Adrenal gland (tissue), 9 donors: ENCODE measurements at regions not wholly inside any gene's neighbourhood (a gene's known extent, or its start where the extent isn't known, plus 50 kb on each side); places are given as distances from the start of the nearest gene placed in this dataset.

Experiments
- DNase-seq, 7 donors: peaks; one replicate each; pipeline ENCODE4 v3.0.0-alpha.2; 2019 to 2020
- H3K27ac ChIP-seq, 5 donors: fragments of 200-600 bp; sonication (generic) in 4 of 5; 1 replicate in 3 of 5; 2 replicates in 2 of 5; pipeline versions ENCODE4 v1.5.1 to v1.8.0; 2016 to 2020; ENCODE audit warnings: mild to moderate bottlenecking in 1 of 5
- H3K27me3 ChIP-seq: fragments of 200-600 bp; 2 replicates; pipeline ENCODE4 v1.8.0; 2021
- H3K36me3 ChIP-seq, 2 donors: fragments of 200-600 bp; replicated peaks in 1 of 2; 1 replicate in 1 of 2; 2 replicates in 1 of 2; pipeline versions ENCODE4 v1.5.1 to v1.8.0; 2018 to 2022
- H3K4me1 ChIP-seq, 2 donors: fragments of 200-600 bp; replicated peaks in 1 of 2; 1 replicate in 1 of 2; 2 replicates in 1 of 2; pipeline versions ENCODE4 v1.5.1 to v1.8.0; 2018 to 2021
- H3K4me3 ChIP-seq, 4 donors: fragments of 200-600 bp; sonication (generic) in 3 of 4; one replicate each; pipeline ENCODE4 v1.5.1; 2016 to 2018
- H3K9me3 ChIP-seq, 3 donors: fragments of 200-600 bp; sonication (generic) in 1 of 3; replicated peaks in 1 of 3; 1 replicate in 2 of 3; 2 replicates in 1 of 3; pipeline versions ENCODE4 v1.5.1 to v1.8.0; 2016 to 2021
- CTCF ChIP-seq, 6 experiments: fragments of 450-650 bp in 4 of 6; fragments of 200-600 bp in 2 of 6; sonication (generic) in 1 of 6; IDR thresholded peaks; 1 replicate in 5 of 6; 2 replicates in 1 of 6; pipeline versions ENCODE4 v1.5.1 to v1.8.0; 2016 to 2021; ENCODE audit warnings: antibody characterized with exemption in 6 of 6, mild to moderate bottlenecking in 2 of 6, moderate library complexity in 1 of 6
- POLR2A ChIP-seq, 2 donors: fragments of 450-650 bp; IDR thresholded peaks; one replicate each; pipeline ENCODE4 v1.6.1; 2017; ENCODE audit warnings: antibody characterized with exemption in 2 of 2, mild to moderate bottlenecking in 2 of 2, moderate library complexity in 1 of 2
- WGBS, 4 donors: extraction: QIAGEN DNeasy Blood & Tissue Kit in 2 of 4; methylation state at CpG; one replicate each; pipeline versions ENCODE4 v1.1.5 to v1.1.7; 2013 to 2017; 5-methylcytosine and 5-hydroxymethylcytosine counted together
- intact Hi-C, 2 donors: fragments of 100-400 bp; cut with DNase I; formaldehyde crosslinking; loops; one replicate each; pipeline versions ENCODE4 v1.14.1 to v1.15.0; 2022 to 2023
- donor health status: healthy with polysubstance abuse.
- donor health status: Bipolar disorder and iron deficiency.
- donor health status: DM: yes; HTN: yes; CAD: no.
- donor health status: DM: no; HTN: no; CAD: no.
- donor health status: DM: no; HTN: no; CAD: no.

- intact Hi-C loops: no loop called here
- H3K27me3 ChIP-seq: no peaks in the 10 kb centered on the region
- no peaks in the 10 kb centered on the region for H3K9me3 ChIP-seq
- H3K36me3 ChIP-seq: no peaks in the 10 kb centered on the region
- WGBS, 4 donors: 33 to 51% (median 41%) methylated on average over 3 of the region's 3 CpGs
- H3K27ac ChIP-seq: peak overlapping the region in 1 of 5 donors; percentile 30
- H3K4me3 ChIP-seq: no peak overlapping the region
- H3K4me1 ChIP-seq: no peaks in the 10 kb centered on the region
- TF ChIP-seq POLR2A (IDR thresholded peaks at IDR 0.05) (no peak), CTCF (IDR thresholded peaks at IDR 0.05) (no peak)
- peak in 2 of 7 donors; percentile 8 to 21 for DNase-seq
These were observed 172.0 kb upstream of the CAMK1G start for GRCh38 chr1:209411491-209411929.

GRCh38 chr1:209412036-209412435 is 171.5 kb upstream of the CAMK1G start:
- TF ChIP-seq POLR2A (IDR thresholded peaks at IDR 0.05): no peak
- no peaks in the 10 kb centered on the region for H3K27me3 ChIP-seq
- DNase-seq: no peak
- H3K9me3 ChIP-seq: no peaks in the 10 kb centered on the region
- H3K4me3 ChIP-seq: no peak overlapping the region
- no peaks in the 10 kb centered on the region for H3K36me3 ChIP-seq
- intact Hi-C loops: no loop called here
- H3K27ac ChIP-seq: peak overlapping the region in 1 of 5 donors; percentile 52
- H3K4me1 ChIP-seq: no peaks in the 10 kb centered on the region

GRCh38 chr1:209412566-209412965 is 170.9 kb upstream of the CAMK1G start:
- no peaks in the 10 kb centered on the region for H3K36me3 ChIP-seq
- no peak for TF ChIP-seq CTCF (IDR thresholded peaks at IDR 0.05)
- no peak for TF ChIP-seq POLR2A (IDR thresholded peaks at IDR 0.05)
- intact Hi-C loops: no loop called here
- WGBS, 4 donors: 39 to 67% (median 48%) methylated on average over 1 of the region's 1 CpG
- no peak overlapping the region for H3K4me3 ChIP-seq
- no peak overlapping the region for H3K27ac ChIP-seq
- no peaks in the 10 kb centered on the region for H3K4me1 ChIP-seq
- no peaks in the 10 kb centered on the region for H3K27me3 ChIP-seq
- DNase-seq: no peak
- H3K9me3 ChIP-seq: no peaks in the 10 kb centered on the region

GRCh38 chr1:209413062-209413461 is 170.5 kb upstream of the CAMK1G start:
- no peaks in the 10 kb centered on the region for H3K36me3 ChIP-seq
- no peaks in the 10 kb centered on the region for H3K9me3 ChIP-seq
- no peak overlapping the region for H3K4me3 ChIP-seq
- H3K27ac ChIP-seq: no peak overlapping the region
- H3K27me3 ChIP-seq: no peaks in the 10 kb centered on the region
- no peaks in the 10 kb centered on the region for H3K4me1 ChIP-seq
- no peak for DNase-seq
- TF ChIP-seq CTCF (IDR thresholded peaks at IDR 0.05): no peak
- TF ChIP-seq POLR2A (IDR thresholded peaks at IDR 0.05): no peak
- 63 to 78% (median 73%) methylated on average over 3 of the region's 3 CpGs for WGBS, 4 donors
- intact Hi-C loops: no loop called here

- WGBS, 4 donors: 85 to 87% (median 86%) methylated on average over 8 of the region's 8 CpGs
- H3K27ac ChIP-seq: no peak overlapping the region
- no peaks in the 10 kb centered on the region for H3K36me3 ChIP-seq
- H3K4me3 ChIP-seq: no peak overlapping the region
- no peaks in the 10 kb centered on the region for H3K4me1 ChIP-seq
- H3K9me3 ChIP-seq: no peaks in the 10 kb centered on the region
- TF ChIP-seq CTCF (IDR thresholded peaks at IDR 0.05): no peak
- TF ChIP-seq POLR2A (IDR thresholded peaks at IDR 0.05): no peak
- intact Hi-C loops: no loop called here
- no peaks in the 10 kb centered on the region for H3K27me3 ChIP-seq
- no peak for DNase-seq
These were observed 168.6 kb upstream of the CAMK1G start for GRCh38 chr1:209414803-209415329.
